GM21390 (cell line): ENCODE measurements at regions not wholly inside any gene's neighbourhood (a gene's known extent, or its start where the extent isn't known, plus 50 kb on each side); places are given as distances from the start of the nearest gene placed in this dataset.

ENCODE experiments used
- ATAC-seq: cut with Tn5 transposase; IDR thresholded peaks from one replicate; pipeline ENCODE4 v1.9.1; 2021; ENCODE audit not compliant: unreplicated experiment

GRCh38 chr6:151699719-151700118 is 107.8 kb upstream of the ESR1 start:
- no peak for ATAC-seq

- ATAC-seq: peak; percentile 84
Observed at GRCh38 chr6:151701911-151702562, 105.4 kb upstream of the ESR1 start.

- peak; percentile 47 for ATAC-seq
Observed at GRCh38 chr6:151702851-151703658, 104.4 kb upstream of the ESR1 start.

- ATAC-seq: no peak
Observed at GRCh38 chr6:151704383-151704782, 103.1 kb upstream of the ESR1 start.

GRCh38 chr6:151705993-151706733 is 101.3 kb upstream of the ESR1 start:
- ATAC-seq: no peak

GRCh38 chr6:151709329-151709728 is 98.2 kb upstream of the ESR1 start:
- ATAC-seq: no peak

- no peak for ATAC-seq
Observed at GRCh38 chr6:151716526-151716932, 91.0 kb upstream of the ESR1 start.

- no peak for ATAC-seq
Observed at GRCh38 chr6:151719070-151719469, 88.4 kb upstream of the ESR1 start.

- ATAC-seq: no peak
Observed at GRCh38 chr6:151721146-151721545, 86.3 kb upstream of the ESR1 start.

GRCh38 chr6:151721671-151722070 is 85.8 kb upstream of the ESR1 start:
- no peak for ATAC-seq

- ATAC-seq: no peak
Observed at GRCh38 chr6:151722342-151722741, 85.1 kb upstream of the ESR1 start.

- ATAC-seq: peak; percentile 74
Observed at GRCh38 chr6:151723152-151723551, 84.3 kb upstream of the ESR1 start.

- ATAC-seq: no peak
Observed at GRCh38 chr6:151729829-151730495, 77.5 kb upstream of the ESR1 start.

GRCh38 chr6:151730496-151730870 is 77.0 kb upstream of the ESR1 start:
- no peak for ATAC-seq

GRCh38 chr6:151731313-151731712 is 76.2 kb upstream of the ESR1 start:
- no peak for ATAC-seq

- no peak for ATAC-seq
Observed at GRCh38 chr6:151733680-151734320, 73.7 kb upstream of the ESR1 start.

- ATAC-seq: no peak
Observed at GRCh38 chr6:151738267-151738666, 69.2 kb upstream of the ESR1 start.

GRCh38 chr6:151738960-151739359 is 68.5 kb upstream of the ESR1 start:
- no peak for ATAC-seq

GRCh38 chr6:151740820-151741219 is 66.7 kb upstream of the ESR1 start:
- ATAC-seq: no peak

- no peak for ATAC-seq
Observed at GRCh38 chr6:151747896-151748295, 59.6 kb upstream of the ESR1 start.

- no peak for ATAC-seq
Observed at GRCh38 chr6:151749341-151749740, 58.1 kb upstream of the ESR1 start.
